ENCODE measurements at regions not wholly inside any gene's neighbourhood (a gene's known extent, or its start where the extent isn't known, plus 50 kb on each side); places are given as distances from the start of the nearest gene placed in this dataset.

DNA sequence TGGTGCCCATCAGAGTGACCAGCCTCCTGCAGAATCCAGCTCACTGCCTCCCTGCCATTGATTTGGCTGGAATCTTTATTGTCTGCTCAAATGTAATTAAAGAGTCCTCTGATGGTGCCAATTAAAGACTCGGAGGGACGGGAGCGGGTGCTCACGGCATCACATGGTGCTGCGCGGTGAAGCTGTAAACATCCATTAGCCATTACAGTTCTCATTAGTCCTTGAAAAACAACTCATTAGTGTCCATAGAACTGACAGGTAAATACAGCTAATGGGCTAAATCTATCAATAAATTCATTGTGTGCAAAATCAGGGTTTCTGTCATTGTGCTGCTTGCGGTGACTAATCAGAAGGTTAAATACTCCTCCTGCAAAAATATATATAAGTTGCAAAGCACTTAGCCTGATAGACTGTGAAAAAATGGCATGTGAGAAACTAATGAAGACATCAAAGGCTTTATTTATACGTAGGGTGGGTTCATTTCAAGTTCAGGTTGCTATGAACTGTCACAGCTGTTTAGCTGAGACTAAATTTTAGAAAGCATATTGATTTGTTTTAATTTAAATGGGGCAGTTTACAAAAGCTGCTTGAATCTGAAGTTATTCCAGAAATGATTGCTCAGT, 289.8 kb upstream of the POU3F1 start:
- DNase-seq (ENCODE audit: low spot score): no peak

DNA sequence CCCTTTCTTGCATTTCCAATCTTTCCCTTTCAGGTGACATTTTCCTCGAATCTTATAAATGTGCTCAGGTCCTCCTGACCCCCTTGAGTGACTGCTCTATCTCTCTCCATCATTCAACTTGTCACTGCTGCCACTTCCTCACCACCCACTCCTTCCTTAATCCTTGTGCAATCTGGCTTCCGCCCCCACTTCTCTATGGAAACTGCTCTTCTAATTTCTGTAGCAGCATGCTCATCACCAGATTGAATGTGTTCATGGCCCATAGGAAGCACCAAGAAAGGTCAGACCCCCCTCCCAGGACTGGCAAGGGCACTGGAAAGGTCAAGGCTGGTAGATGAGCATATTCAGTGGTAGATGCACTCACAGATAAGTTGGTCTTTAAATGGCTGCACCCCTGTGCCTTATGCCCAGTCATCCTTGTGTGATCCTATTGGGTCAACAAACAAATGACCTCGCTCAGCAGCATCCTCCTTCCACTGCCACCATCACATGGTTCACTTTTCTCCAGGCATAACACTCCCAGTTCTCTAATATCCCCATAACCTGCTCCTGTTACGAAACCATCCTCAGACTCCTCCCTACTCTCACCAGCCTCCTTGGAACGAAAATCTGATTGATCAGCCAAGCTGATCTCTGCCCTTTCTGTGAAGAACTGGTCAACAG, 288.5 kb upstream of the POU3F1 start:
- DNase-seq (ENCODE audit: low spot score): no peak

DNA sequence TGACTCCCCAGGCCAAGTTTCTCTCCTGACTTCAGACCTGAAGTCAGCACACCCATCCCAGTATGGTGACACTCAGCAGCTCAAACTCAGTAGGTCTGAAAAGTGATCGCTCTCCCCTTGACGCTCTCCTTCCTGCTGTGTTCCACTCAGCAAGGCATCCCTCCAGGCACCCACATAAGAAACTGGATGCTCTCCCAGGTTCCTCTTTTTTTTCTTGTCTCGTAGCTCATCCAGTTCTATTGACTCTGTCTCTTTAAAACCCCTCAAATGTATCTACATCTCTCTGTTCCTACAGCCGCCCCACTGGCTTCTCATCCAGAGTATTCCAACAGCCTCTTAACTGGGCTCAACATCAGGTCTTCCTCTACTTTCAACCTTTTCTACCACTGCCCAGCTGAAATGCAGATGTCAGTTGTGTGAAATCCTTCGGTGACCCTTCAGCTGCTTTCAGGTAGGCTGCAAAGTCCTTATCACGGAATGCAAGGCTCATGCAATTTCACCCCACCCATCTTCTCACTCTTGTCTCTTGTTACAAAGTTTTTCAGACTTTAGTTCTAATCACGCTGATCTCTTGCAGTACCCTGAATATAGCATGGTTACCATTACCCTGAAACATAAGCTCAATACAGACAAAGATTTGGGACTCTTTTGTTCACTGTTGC, 286.2 kb upstream of the POU3F1 start:
- no peak for DNase-seq (ENCODE audit: low spot score)

DNA sequence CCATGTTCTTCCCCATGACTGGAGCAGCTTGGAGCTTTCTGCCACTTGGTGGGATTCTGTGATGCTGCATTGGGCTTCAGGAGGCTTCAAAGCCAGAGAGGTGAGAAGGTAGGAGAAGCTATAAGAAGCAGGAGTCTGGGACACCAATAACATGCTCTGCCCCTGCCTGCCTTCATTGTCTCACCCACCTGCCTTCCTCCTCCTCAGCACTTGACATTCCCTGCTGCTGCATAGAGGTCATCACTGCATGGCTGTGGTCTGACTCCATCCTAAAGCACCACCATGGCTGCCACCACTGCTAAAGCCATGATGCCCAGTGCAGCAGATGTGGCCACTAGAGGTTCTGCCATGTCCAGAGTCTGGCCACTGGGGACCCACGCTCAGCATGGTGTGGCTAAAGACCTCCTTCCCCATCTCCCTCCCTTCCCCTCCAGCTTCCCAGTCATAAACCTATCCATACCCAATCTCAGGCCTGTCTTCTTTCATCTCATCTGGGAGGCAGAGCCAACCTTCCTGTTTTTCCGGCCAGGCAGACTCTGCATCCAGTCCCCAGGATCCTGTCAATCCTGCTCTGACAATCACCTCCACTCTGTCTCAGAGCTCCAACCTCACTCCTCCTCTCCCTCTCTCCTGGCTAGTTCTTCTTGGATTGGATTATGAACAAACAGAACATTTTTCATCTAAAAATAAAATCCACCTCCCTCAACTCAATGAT, 285.1 kb upstream of the POU3F1 start:
- no peak for DNase-seq (ENCODE audit: low spot score)

DNA sequence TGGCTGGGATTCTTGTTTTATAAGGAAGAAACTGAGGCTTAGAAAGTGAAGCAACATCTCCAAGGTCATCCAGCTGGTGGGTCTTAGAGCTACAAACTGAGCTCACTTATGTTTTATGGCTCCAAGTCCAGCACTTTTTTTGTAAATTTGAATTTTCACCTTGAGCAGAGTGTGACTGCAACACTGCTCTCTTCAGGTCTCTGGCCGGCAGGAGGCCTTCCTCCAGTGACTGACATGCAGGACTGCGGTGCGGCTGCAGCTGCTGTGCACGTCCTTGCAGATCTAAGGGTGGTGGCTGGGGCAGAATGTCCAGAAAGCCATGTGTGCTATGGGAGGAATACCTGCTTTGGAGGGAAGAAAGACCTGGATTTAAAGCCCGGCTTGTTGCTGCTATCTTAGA, 284.2 kb upstream of the POU3F1 start:
- DNase-seq (ENCODE audit: low spot score): no peak

DNA sequence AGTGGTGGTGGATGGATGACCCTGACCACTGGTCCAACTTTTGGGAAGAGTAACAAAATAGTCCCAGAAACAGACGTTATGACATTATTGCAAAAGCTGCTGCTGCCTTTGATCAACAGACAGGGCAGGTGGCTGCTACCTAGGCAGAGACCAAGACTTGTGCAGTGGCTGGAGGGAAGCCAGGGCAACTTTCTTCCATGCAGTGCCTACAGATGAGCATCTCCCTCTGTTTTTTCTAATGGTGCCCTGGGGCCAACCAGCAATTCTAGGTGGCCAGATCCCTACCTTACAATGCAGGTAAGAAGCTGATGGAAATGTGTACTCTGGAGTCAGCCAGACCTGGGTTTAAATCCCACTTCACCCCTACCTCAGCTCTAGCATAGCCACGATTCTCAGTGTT, 283.1 kb upstream of the POU3F1 start:
- no peak for DNase-seq (ENCODE audit: low spot score)

DNA sequence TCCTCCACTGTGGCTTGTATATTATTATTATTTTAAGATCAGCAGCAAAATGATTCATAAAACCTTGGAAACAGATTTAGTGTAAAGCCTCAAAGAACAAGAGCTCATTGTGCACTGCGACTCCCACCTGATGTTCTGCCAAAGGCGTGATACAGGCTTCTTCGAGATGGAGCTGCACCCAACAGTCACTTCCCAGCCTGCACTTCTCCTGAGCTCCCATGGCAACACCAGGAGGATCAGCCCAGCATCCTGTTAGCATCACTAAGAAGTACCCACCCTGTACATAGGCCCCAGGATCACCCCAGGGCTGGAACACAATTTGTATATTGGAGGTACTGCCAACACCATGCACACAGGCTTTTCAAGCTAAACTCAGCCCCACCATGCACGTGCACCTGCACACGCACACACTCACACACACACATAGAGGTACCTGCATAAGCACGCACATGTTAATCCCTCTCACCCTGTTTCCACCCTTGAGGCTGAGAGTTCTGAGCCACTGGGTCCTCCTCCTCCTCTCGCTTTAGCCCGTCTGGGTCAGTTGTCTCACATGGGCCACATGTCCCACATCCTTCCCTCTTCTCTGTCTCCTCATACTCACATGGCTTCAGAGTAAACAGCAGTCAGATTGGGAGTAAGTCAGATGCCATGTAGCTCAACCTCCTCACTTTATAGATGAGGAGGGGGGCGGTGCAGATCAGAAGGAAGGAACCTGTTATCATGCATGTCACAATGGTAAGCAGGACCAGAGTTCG, 281.9 kb upstream of the POU3F1 start:
- no peak for DNase-seq (ENCODE audit: low spot score)

DNA sequence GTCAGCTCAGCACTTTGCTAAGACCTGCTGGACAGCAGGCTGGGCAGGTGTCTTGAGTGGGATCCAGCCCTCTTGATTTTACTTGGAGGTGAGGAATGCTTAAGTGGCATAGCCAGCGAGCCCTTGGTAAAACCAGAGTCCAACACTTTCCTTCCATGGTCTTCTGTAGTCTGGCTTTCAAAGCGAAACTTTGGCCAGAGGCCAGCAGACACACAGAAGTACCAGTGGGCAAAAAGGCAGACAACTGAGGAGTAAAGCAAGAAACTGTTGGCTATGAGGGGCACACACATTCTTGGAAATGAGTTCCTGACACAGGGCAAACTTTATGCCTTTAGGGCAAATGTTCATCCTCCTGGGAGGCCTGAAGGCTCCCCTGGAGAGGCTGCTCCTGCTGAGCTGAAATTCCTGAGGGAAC, 281.0 kb upstream of the POU3F1 start:
- peak; percentile 1 for DNase-seq (ENCODE audit: low spot score)

DNA sequence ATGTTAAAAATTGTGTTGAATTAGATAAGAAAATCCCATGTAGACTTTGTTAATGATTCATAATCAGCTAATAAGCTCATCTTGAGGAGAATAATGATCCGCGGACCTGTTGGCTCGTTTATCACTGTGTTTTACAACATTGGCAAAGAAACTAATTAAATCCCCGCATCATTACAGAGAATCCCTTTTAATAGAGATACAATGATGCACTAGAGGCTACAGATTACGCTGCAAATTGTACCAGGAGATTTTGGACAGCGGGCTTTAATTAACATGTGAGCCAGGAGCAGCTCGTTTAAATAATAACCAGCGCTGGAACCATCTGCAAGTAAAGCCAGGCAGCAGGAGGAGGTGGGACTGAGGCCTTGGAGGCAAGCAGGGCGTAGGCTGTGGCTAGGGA, 280.3 kb upstream of the POU3F1 start:
- no peak for DNase-seq (ENCODE audit: low spot score)

DNA sequence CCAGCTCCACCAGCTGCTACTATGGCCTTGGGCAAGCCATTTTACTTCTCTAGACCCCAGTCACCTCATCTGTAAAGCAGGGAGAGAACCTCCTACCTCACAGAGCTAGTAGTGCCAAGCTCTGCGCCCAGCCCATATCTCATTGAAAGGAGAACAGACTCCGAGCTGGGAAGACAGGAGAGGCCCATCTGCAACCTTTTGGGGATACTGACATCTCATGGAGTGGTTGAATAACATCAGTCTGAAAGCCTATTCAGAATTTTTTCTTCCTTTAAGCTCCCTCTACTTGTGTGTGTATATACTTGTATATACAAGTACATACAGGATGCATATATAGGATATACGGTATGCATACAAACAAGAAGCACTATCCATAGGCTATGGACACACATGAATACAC, 279.5 kb upstream of the POU3F1 start:
- no peak for DNase-seq (ENCODE audit: low spot score)

DNA sequence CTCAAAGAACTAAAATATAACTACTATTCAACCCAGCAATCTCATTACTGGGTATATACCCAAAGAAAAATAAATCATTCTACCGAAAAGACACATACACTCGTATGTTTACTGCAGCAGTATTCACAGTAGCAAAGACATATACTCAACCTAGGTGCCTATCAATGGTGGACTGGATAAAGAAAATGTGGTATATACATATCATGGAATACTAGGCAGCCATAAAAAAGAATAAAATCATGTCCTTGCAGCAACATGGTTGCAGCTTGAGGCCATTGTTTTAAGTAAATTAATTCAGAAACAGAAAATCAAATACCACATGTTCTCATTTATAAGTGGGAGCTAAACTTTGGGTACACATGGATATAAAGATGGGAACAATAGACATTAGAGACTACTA, 266.2 kb upstream of the POU3F1 start:
- no peak for DNase-seq (ENCODE audit: low spot score)

DNA sequence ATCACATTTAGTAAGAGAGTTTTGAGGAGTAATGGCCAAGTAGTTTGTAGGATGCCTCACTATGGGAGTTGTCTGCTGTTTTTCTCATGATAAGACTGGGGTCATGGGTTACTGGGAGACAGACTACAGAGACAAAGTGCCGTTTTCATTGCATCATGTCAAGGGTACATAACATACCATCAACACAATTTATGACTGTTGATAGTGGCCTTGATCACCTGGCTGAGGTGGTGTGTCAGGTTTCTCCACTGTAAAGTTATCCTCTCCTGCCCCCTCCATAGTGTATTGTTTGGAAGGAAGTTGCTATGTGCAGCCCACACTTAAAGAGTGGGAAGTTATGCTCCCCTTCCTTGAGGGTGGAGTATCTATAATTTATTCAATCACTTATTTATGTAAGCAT, 263.5 kb upstream of the POU3F1 start:
- DNase-seq (ENCODE audit: low spot score): no peak

DNA sequence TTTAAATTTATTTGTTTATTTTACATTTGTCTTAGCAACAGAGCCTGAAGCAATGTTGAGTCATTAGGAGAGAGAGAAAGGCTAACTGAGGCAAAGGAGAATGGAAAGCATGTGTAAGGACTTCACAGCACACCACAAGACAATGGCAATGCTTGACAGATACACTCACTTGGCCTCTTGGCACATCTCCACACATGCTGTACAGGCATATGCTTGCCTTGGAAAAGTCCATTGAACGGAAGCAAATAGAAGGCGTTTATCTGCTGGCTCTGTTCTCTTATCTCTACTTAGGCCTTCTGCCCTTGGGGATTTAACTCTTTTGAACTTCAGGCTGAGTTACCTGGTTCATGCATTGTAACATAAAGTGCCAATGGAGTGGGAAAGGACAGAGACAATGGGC, 262.2 kb upstream of the POU3F1 start:
- DNase-seq (ENCODE audit: low spot score): no peak

DNA sequence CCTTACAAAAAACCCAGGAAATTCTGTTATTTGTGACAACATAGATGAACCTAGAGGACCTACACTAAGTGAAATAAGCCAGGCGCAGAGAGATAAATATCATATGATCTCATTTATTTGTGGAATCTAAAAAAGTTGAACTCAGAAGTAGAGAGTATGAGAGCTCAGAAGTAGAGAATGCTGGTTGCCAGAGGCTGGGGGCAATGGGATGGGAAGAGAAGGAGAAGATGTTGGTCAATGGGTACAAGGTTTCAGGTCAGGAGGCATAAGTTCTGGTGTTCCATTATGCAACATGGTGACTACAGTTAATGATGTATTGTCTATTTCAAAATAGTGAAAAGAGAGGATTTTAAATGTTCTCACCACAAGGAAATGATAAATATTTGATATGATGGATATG, 259.1 kb upstream of the POU3F1 start:
- DNase-seq (ENCODE audit: low spot score): no peak

DNA sequence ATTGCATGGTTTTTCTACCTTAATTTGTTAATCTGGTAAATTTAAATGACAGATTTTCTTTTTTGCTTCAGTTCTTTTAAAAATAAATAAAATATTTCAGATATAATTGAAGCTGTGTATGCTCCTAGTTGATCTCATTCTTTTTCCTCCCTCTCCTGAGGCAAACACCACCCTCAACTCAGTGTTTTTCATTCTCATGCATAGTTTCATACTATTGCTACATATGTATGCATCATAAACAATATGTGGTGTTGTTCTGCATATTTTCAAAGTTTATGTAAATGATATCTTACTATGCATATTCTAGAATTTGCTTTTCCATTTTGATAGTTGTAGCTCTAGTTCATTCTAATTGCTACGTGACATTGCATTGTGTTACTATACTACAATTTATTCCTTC, 257.2 kb upstream of the POU3F1 start:
- no peak for DNase-seq (ENCODE audit: low spot score)

DNA sequence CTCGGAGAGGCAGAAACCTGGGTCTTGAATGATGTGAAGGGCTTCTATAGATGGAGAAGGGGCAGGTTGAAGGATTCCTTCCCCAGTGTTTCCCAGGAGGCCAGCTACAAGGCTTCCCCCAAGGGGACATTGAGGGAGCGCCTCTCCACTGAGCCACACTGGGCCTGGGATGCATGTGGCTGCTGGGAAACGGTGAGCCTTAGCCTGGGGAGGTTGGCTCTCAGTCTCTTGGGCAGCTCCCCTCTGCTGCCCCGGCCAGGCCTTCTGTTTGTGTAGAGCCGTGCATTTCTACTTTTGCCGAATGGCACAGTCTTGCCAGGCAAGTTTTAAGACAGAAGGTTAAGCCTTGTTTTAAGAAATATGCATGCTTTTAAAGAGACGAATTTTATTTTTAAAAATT, 254.4 kb upstream of the POU3F1 start:
- DNase-seq (ENCODE audit: low spot score): no peak

DNA sequence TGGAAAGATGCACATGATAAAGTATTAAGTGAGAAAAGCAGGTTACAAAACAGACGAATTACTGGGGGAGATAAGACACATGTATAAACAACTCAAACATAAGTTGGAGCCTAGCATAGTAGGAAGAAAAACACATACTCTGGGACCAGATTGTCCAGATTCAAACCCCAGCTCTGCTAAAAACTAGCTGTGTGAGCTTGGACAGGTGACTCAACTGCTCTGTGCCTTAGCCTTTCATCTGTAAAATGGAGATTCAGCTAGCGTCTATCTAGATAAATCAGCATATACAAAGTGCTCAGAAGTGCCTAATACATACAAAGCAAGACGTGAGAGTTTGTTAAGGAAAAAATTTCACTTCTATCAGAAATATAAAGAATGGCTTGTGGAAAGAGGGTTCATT, 254.0 kb upstream of the POU3F1 start:
- no peak for DNase-seq (ENCODE audit: low spot score)

DNA sequence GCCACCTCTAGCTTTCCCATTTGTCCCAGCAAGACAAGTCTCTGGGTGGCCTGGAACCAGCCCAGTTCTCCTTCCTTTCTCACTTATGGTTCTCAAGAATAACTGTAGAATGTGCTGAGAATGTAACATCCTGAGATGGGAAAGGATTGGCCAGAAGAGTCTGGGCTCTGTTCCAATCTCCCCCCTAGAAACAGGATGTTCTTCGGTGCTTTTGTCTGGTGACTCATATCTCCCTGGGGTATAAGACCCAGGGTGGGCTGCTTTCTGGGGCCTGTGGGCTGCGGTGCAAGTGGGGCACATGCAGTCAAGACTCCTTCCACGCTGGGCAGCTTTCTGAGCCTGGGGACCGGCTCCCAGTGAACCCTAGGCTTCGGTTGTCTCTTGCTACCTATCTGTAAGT, 251.2 kb upstream of the POU3F1 start:
- DNase-seq (ENCODE audit: low spot score): no peak

DNA sequence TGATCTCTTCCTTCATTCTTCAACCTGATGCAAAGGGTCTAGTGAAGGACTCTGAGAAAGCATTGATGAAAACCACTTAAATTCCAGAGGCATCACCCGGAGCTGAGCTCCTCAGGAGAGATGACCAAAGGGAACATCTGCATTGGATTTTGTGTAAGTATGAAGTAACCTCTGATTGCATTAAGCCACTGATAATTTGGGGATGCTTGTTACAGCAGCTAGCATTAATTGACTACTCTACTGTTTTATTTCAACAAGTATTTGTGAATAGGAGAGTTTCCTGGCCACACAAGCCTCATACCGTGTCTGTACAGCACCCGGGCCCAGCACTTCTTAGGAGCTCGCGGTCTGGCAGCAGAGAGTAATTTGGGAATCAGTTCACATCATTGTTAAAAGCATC, 250.7 kb upstream of the POU3F1 start:
- DNase-seq (ENCODE audit: low spot score): no peak

DNA sequence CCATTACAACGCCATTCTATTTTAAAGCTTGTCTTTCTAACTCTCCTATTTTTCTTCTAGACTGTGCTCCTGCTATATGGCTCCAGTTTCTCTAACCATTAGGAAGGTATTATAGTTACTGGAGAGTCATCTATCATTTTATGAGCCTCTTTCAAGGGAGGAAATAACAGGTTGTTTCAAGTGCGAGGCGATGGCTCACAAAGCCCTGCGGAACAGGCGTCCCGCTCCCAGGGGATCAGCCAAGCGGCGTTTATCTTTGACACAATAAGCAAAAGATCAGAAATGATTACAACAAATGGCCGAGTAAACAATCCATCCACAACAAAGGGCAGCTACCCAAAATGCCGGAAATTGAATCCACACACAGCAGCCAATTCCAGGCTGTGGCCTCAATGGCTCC, 249.5 kb upstream of the POU3F1 start:
- DNase-seq (ENCODE audit: low spot score): no peak

DNA sequence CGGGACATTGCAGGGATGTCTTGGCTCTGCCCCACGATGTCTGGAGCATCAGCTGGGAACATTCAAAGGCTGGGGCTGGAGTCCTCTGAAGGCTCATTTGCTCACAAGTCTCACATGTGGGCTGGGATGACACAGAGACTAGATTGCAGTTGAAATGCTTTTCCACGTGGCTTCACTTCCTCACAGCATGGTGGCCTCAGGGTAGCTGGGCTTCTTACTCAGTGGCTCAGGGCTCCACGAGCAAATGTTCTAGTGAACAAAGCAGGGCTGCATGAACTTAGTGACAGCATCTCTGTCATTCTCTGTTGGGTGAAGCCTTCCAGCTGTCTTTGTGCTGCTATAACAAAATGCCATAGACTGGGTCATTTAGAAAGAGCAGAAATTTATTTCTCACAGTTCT, 247.0 kb upstream of the POU3F1 start:
- DNase-seq (ENCODE audit: low spot score): no peak

DNA sequence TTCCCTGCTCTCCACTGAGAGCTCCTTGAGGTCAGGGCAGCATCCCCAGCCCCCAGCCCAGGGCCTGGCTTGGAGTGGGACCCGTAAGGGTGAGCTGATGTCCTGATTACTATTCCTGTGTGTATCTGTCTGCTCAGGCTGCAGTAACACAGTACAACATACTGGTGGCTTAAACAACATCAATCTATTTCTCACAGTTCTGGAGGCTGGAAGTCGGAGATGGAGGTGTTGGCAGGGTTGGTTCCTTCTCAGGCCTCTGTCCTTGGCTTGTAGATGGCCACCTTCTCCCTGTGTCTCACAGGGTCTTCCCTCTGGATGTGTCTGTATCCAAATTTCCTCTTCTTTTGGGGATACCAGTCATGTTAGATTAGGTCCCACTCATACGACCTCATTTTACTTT, 246.4 kb upstream of the POU3F1 start:
- DNase-seq (ENCODE audit: low spot score): no peak

All from umbilical cord (tissue), 1 donor.